ENCODE measurements at regions not wholly inside any gene's neighbourhood (a gene's known extent, or its start where the extent isn't known, plus 50 kb on each side); places are given as distances from the start of the nearest gene placed in this dataset.

DNA sequence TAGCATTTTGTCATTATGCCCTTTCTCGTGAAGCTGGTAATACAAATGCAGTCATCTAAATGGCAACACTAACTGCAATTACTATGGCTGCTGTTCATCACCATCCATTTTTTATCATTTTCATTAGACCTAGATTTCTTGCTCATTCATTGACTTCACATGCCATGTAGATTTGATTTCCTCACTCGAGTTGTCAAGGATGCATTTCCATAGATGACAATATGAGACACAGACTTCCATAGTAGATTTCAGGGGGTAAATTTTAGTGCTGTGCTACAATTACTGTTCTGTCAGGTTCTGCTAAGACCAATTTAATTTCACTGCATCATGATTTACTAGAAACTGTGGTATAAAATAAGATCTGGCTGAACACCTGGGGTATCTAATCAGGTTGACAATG lies 589.2 kb downstream of the SEMA5A start:
- TF ChIP-seq, protein P1, sequence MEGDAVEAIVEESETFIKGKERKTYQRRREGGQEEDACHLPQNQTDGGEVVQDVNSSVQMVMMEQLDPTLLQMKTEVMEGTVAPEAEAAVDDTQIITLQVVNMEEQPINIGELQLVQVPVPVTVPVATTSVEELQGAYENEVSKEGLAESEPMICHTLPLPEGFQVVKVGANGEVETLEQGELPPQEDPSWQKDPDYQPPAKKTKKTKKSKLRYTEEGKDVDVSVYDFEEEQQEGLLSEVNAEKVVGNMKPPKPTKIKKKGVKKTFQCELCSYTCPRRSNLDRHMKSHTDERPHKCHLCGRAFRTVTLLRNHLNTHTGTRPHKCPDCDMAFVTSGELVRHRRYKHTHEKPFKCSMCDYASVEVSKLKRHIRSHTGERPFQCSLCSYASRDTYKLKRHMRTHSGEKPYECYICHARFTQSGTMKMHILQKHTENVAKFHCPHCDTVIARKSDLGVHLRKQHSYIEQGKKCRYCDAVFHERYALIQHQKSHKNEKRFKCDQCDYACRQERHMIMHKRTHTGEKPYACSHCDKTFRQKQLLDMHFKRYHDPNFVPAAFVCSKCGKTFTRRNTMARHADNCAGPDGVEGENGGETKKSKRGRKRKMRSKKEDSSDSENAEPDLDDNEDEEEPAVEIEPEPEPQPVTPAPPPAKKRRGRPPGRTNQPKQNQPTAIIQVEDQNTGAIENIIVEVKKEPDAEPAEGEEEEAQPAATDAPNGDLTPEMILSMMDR (IDR thresholded peaks at IDR 0.05; ENCODE audit: poor library complexity) = no peak
- TF ChIP-seq EZH2 (IDR thresholded peaks at IDR 0.05; ENCODE audit: borderline replicate concordance) (no peak), EZH2phosphoT487 (IDR thresholded peaks at IDR 0.05; ENCODE audit: low read depth, severe bottlenecking, unreplicated experiment) (no peak)
